ENCODE measurements at regions not wholly inside any gene's neighbourhood (a gene's known extent, or its start where the extent isn't known, plus 50 kb on each side); places are given as distances from the start of the nearest gene placed in this dataset.

DNA sequence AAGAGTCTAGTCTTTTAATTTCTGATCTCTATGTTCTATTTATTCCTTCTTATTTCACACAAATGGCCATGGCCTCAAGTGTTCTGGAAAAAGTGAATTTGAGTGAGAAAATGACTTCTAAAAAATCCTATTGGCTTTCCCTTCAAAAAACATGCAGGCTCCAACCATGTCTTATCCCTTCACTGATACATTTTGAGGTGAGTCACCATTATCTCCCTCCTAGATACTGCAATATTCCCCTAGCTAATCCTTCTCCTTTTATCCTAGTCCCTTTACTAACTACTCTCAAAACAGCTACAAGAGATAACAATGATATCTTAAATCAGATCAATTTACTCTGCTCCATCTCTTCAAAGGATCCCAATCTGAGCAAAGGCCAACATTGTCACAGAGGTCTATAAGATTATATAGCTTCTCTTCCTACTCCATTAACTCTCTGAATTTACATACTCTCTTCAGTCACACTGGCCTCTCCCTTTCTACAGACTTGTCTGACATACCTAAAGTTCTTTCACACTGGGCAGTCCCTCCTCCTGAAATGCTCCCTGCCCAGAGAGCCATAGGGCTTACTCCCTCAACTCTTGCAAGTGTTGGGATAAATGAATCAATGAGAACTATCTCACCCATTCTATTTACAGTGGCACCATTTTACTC is 129.2 kb downstream of the TENT5A start:
- TF ChIP-seq, protein P1, sequence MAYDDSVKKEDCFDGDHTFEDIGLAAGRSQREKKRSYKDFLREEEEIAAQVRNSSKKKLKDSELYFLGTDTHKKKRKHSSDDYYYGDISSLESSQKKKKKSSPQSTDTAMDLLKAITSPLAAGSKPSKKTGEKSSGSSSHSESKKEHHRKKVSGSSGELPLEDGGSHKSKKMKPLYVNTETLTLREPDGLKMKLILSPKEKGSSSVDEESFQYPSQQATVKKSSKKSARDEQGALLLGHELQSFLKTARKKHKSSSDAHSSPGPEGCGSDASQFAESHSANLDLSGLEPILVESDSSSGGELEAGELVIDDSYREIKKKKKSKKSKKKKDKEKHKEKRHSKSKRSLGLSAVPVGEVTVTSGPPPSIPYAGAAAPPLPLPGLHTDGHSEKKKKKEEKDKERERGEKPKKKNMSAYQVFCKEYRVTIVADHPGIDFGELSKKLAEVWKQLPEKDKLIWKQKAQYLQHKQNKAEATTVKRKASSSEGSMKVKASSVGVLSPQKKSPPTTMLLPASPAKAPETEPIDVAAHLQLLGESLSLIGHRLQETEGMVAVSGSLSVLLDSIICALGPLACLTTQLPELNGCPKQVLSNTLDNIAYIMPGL (CRISPR knock-in tag; IDR thresholded peaks at IDR 0.05; ENCODE audit: borderline replicate concordance): no peak
- TF ChIP-seq, protein P2, sequence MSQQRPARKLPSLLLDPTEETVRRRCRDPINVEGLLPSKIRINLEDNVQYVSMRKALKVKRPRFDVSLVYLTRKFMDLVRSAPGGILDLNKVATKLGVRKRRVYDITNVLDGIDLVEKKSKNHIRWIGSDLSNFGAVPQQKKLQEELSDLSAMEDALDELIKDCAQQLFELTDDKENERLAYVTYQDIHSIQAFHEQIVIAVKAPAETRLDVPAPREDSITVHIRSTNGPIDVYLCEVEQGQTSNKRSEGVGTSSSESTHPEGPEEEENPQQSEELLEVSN (IDR thresholded peaks at IDR 0.05; ENCODE audit: borderline replicate concordance, low read depth): no peak
- TF ChIP-seq, protein P3, sequence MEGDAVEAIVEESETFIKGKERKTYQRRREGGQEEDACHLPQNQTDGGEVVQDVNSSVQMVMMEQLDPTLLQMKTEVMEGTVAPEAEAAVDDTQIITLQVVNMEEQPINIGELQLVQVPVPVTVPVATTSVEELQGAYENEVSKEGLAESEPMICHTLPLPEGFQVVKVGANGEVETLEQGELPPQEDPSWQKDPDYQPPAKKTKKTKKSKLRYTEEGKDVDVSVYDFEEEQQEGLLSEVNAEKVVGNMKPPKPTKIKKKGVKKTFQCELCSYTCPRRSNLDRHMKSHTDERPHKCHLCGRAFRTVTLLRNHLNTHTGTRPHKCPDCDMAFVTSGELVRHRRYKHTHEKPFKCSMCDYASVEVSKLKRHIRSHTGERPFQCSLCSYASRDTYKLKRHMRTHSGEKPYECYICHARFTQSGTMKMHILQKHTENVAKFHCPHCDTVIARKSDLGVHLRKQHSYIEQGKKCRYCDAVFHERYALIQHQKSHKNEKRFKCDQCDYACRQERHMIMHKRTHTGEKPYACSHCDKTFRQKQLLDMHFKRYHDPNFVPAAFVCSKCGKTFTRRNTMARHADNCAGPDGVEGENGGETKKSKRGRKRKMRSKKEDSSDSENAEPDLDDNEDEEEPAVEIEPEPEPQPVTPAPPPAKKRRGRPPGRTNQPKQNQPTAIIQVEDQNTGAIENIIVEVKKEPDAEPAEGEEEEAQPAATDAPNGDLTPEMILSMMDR (IDR thresholded peaks at IDR 0.05): no peak
- TF ChIP-seq MAFK (IDR thresholded peaks at IDR 0.05; ENCODE audit: partially characterized antibody) (no peak), POLR2A (IDR thresholded peaks at IDR 0.05; ENCODE audit: low read length) (no peak)
